Cardiac fibroblast (primary cell): ENCODE measurements at regions not wholly inside any gene's neighbourhood (a gene's known extent, or its start where the extent isn't known, plus 50 kb on each side); places are given as distances from the start of the nearest gene placed in this dataset.

Experiments used
- DNase-seq, 2 donors: peaks; one replicate each; pipeline versions ENCODE4 v3.0.0 to v3.0.0-alpha.2; 2010; ENCODE audit warnings: low read depth in 2 of 2
- H3K4me3 ChIP-seq, 2 donors: replicated peaks in 1 of 2; 1 replicate in 1 of 2; 2 replicates in 1 of 2; pipeline ENCODE4 v1.5.1; 2011; ENCODE audit warnings: low read depth in 2 of 2, low read length in 2 of 2, mild to moderate bottlenecking in 2 of 2, moderate library complexity in 1 of 2
- CTCF ChIP-seq: IDR thresholded peaks from one replicate; pipeline ENCODE4 v1.5.1; 2011; ENCODE audit warnings: low read depth, mild to moderate bottlenecking, low read length, inconsistent platforms

- DNase-seq = no peak
- no peak for TF ChIP-seq CTCF
- no peak overlapping the region for H3K4me3 ChIP-seq
Observed at GRCh38 chr13:42717176-42717575, 64.2 kb upstream of the FAM216B start.

- no peak for TF ChIP-seq CTCF
- peak overlapping the region in 1 of 2 donors; percentile 0 for H3K4me3 ChIP-seq
- peak; percentile 99 to 100 for DNase-seq
Observed at GRCh38 chr13:42720113-42720857, 61.1 kb upstream of the FAM216B start.

- no peak for DNase-seq
- no peak for TF ChIP-seq CTCF
- peak overlapping the region in 1 of 2 donors; percentile 0 for H3K4me3 ChIP-seq
Observed at GRCh38 chr13:42720858-42721219, 60.5 kb upstream of the FAM216B start.

- H3K4me3 ChIP-seq = no peak overlapping the region
- no peak for DNase-seq
- no peak for TF ChIP-seq CTCF
Observed at GRCh38 chr13:42722883-42723539, 58.4 kb upstream of the FAM216B start.

GRCh38 chr13:42728507-42729180, 52.7 kb upstream of the FAM216B start:
- H3K4me3 ChIP-seq = no peak overlapping the region
- no peak for DNase-seq
- no peak for TF ChIP-seq CTCF

GRCh38 chr13:42729857-42730402, 51.5 kb upstream of the FAM216B start:
- no peak overlapping the region for H3K4me3 ChIP-seq
- TF ChIP-seq CTCF = no peak
- DNase-seq = no peak
